SK-N-DZ (cell line): ENCODE measurements at regions not wholly inside any gene's neighbourhood (a gene's known extent, or its start where the extent isn't known, plus 50 kb on each side); places are given as distances from the start of the nearest gene placed in this dataset.
A peak's percentile ranks its signal among the peaks of the same experiment; 100 is the strongest.

Experiments
- DNase-seq: peaks from one replicate; pipeline ENCODE4 v3.0.0-alpha.2; 2015; ENCODE audit warnings: low spot score

DNA sequence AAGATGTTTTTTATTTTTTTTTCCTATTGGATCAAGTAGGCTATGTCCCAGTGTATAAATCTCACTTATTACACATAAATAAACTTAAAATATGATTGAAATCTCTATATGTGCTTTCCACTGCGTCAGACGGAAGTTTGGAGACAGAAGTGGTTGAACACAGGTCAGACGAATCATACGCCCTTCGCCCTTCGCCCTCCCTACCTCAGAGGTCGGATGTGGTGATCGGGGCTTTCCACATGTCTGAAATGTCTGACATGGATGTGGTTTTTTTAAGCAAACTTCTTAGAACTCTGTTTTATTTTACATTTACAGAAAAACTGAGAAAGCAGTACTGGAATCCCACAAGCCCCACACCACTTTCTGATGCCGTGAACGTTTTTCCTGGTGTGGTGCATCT, 344.4 kb downstream of the THBS2 start:
- no peak for DNase-seq

DNA sequence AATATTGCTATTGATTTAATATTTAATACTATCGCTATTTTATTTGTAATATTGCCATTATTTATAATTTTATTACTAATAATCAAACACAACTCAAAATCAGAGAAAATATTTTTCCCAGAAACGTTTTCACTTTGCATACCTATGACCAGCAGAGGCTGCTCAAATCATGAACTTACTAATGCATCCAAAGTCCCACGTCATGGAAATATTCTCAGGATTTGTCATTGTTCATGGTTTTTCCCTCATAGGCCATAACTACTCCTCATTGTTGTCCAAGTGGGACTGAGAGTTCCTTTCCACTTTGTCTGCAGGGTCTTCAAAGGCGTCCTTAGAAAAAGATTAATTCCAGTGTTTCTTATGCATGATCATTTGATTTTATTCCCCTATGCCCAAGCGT, 344.8 kb downstream of the THBS2 start:
- no peak for DNase-seq

DNA sequence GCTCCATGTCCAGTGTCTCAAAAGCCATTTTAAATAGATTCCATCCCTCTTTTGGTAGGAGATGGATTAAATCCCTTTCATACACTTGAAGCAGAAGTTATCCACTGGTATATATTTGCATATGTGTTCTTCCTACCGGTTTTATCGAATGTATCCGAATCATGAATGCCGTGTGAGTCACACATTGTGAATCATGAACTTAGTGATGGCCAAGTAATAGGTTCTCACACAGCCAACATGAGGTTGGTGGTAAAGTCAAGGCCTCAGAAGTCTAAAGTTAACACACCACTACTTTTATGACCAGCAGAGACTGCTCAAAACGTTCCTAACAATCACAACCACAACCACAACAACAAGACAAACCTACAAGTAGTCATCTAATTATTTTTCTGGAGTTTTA, 345.5 kb downstream of the THBS2 start:
- DNase-seq = no peak

DNA sequence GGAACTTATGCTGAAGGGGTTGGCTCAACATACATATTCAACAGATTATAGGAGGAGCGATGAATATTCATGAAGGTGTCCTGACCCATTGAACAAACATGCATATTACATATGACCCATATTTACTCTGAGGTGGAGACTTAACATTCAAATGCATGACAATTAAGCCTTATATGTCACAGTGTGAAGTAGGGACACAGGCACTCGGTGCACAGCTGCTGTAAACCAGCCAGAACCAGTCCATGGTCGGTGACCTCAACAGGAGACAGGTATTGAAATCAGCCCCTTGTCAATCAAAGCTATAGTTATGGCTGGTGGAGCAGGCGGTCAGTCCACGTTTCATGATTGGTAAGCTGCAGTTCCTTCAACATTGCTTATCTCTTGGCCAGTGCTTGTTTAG, 347.3 kb downstream of the THBS2 start:
- no peak for DNase-seq

DNA sequence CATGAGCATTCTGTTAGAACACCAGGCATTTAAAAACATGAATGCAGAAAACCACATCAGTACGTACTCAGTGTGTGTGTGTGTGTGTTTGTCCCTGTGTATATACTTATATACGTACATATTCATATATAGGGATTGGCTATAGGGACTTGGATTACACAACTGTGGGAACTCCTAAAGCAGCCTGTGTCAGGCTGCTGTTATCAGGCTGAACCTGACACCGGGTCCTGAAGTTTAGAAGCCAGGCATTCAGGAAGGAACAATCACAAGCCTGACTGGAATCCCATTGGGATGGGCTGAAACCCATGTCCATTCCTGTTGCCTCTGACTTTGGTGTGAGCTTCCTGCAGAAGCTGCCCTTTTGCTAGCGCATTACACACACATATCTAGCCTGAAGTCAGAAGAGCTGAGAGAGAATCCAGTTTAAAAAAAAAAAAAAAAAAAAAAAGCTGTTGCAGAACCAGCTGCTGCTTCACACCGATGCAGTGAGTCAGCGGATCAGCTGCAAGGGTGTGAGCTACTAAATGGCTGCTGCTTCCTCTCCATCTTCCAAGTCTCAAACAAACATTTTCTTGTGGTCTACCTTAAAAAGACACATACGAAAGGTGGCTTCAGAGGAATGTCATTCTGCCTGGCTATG, 348.1 kb downstream of the THBS2 start:
- no peak for DNase-seq

DNA sequence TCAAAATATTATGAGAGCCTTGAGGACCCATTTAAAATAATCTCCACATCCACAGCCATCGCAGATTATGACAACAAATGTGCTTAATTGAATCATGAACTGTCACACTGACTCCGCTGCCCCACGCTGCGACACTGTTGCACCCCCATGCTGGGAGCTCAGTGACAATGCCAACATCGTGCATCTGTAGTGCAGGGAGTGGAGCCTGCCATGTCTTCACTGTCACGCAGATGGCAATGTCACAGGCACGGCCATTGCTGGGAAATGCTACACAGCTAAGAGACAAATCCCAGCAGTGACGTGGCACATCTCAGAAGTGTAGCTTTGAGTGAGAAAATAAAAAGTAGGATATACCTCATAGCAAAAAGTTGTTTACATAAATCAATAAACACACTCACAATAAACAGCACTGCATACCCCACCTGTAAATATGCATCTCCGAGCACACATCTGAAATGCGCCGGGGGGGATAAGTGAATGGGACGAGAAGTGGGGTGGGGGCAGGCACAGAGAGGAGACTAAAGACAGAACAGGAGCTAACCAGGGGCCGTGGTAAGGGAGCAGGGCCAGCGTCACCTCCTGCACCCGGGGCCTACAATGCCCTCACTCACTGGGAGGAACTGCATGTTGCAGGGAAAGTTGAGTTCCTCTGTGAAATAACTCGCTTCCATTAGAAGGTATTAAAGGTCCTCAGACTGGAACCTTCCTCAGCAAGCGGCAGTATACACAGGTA, 349.9 kb downstream of the THBS2 start:
- no peak for DNase-seq

DNA sequence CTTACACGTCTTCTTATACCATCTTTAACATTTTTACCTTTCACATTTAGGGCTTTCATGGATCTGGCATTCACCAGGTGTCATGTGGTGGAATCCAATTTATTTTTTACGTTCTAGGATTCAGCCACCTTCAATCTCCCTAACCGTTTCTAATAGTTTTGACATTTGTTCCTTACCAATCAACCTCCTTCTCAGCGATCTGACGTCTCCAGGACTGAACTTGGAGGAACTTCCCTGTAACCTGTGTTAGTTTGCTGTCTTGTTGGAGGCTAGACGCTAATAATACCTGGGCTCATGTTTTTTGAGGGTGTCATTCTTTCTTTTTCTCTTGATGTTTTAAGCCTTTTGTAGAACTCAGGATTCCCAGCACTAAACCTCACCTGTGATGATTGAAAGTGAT, 351.6 kb downstream of the THBS2 start:
- DNase-seq = no peak

DNA sequence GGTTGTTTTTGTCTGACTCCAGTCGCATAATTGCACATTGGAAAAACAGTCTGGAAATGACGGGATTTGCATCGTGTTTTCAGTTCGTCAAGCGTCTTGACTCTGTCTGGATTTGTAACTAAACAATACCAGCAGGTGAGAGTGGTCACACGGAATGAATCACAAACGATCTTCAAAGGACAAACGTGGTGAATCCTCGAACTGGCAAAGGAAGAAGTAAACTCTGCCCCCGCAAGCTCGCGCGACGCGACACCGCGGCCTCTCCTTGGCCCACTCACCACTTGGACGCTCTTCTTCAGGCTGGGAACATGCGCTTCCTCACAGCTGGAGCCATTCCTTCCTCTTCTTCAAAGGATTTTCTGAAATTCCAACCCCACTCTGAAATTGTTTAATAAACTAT, 352.6 kb downstream of the THBS2 start:
- DNase-seq = no peak

DNA sequence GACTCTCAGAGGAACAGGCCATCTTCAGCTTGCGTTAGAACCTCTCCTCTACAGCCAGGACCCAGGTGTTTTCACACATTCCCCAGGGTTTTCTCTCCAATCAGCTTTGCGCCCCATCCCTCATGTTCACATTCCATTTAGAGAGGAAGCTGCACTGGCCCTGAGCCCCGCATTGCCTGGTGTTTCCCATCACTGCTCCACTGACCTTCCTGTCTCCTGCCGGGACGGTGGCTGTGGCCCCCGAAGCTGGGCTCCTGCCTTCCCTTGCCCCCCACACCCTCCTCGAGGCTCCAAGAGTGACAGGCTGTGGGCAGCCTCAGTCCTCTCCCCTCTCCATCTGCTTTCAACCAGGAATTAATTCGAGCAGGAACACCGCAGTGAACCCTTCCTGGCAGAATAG, 357.3 kb downstream of the THBS2 start:
- no peak for DNase-seq

DNA sequence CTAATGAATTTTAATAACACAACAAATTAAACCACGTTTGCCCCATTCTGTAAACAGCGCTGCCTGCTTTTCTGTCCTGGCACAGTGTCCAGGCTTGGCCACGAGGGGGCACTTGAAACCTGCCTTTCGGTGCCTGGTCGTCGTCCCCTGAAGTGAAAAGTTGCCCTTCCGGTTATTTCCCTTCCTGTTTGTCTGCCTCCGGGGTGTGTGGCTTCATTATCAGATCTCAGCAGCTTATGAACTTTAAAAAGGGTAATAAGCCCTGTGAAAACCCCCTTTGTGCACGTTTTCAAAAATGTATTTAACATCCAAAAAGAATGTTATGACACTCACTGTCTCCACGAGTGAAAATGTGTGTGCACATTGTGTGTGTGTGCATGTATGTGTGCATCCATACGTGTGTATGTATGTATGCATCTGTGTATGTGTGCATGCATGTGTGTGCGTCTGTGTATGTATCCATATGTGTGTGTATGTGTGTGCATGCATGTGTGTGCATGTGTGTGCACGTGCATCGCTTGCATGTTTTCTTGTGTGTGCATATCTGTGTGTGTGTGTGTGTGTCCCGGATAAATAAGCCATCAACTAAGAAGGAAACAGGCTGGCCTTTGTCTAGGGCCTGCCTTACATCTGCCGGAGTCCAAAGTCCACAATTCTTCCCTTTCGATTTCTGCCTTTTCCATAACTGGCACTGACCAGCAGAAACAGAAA, 358.4 kb downstream of the THBS2 start:
- peak; percentile 48 for DNase-seq

DNA sequence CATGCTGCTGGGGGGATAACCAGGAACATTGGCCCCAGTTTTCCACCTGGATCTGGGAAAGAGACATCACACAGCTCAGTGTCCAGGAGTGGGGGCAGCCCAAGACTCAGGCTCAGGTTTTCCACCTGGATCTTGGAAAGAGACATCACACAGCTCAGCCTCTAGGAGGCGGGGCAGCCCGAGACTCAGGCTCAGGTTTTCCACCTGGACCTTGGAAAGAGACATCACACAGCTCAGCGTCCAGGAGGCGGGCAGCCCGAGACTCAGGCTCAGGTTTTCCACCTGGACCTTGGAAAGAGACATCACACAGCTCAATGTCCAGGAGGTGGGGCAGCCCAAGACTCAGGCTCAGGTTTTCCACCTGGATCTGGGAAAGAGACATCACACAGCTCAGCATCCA, 361.6 kb downstream of the THBS2 start:
- DNase-seq = no peak

DNA sequence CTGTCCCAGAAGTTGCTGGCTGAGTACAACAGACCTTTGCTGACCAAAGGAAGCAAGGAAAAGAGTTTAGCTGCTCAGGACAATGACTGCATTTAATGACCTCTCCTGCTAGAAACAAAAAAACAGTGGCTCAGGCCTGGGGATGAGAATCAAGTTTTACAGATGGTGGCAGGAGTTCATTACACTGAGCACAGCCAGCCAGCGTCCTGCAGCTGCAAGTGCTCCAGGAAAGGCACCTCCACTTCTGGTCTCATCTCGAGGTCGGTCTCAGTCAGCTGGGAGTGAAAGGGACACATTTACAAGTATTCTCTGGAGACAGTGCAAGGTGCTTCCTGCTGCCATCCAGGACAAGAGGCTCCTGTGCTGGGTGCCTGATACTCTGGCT, 362.7 kb downstream of the THBS2 start:
- no peak for DNase-seq

DNA sequence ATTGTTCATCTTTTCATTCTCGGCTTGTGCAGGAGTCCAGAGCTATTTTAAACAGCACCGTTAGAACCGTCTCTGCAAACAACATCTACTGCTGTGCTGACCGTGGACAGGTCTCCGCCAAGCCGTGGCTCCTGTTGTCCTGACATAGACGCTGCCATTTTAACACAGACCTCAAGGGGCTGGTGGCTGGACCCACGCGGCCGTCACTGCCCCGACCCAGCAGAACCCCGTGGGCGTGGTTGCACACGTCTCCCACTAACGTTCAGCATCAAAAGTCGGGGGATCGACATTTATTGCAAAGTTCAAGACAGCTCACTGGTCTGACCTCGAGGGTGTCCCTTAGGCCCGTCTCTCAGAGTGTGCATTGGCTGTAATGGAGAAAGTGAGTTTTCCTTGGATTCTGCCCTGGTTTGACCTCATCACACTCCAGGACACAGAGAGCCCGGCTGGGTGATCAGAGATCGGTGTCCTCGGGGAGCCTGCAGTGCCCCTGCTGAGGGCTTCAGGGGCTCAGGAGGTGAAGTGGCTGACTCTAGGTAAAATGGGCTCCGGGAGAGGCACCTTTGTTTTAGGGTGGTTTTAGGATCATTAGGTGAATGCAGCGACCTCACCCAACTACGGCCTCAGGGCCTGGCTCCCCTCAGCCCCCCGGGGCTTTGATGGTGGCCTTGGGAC, 363.2 kb downstream of the THBS2 start:
- DNase-seq = no peak

DNA sequence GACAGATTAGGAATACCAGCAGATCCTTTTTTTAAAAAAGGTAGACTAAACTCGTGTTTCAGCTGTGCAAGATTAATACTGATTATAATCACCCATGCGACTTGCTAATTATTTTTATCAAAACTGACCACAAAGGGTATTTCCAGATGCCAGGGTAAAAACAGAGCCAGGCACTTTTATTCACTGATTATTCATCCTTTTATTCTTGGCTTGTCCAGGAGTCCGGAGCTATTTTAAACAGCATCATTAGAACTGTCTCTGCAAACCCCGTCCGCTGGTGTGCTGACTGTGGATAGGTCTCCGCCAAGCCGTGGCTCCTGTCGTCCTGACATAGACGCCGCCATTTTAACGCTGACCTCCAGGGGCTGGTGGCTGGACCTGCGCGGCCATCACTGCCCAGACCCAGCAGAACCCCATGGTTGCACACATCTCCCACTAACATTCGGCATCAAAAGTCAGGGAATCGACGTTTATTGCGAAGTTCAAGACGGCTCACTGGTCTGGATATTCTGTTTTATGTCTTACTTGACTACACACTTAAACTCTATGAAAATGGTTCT, 364.8 kb downstream of the THBS2 start:
- DNase-seq = no peak

DNA sequence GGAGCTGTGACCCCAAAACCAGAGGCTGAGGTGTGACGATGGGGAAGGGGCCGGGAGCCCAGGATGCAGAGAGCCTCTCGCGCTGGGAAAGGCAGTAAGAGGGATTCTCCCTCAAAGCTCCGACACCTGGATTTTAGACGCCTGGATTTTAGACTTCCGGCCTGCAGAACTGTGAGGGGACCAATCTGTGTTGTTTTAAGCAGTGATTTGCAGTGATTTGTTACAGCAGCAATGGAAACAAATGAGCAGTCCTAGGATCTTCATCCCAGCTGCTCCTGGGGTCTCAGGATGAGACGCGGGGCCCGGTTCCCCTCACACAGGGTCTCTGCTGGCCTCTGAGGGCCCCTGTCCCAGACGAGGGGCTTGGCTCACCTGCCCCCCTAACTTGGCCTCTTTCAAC, 365.5 kb downstream of the THBS2 start:
- DNase-seq = no peak

DNA sequence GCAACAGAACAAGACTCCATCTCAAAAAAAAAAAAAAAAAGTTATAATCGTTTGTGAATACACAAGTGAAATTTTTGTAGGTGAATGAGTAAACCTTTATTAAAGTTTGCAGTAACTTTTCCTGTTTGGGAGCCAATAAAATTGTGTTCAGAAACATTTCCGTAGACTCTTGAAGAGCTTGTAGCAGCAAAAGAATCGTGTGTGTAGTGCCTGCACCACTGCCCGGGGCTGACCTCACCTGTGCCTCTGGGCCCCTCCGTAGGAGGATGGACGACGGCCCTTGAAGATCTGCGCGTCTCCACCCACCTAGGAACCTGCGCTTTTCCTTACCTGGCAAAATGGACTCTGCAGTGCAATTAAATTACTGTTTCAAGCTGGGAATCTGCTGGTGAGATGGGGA, 366.0 kb downstream of the THBS2 start:
- no peak for DNase-seq

DNA sequence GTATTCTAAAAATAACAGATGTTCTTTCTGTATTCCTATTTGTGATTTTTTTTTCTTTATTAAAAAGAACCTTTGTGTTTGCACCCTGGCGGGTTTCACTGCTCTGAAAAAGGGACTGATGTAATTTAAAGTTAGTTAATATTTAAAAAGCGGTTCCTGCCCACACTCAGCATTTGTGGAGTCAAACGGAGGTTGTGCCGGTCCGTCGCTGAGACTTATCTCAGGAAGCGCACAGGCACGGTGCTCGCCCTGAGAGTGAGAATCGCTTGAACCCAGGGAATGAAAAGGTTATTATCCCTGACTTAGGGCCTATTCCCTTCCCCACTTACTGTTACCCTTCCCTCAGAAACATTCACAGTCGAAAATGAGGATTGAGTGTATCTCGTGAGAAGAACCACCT, 366.7 kb downstream of the THBS2 start:
- DNase-seq = no peak

DNA sequence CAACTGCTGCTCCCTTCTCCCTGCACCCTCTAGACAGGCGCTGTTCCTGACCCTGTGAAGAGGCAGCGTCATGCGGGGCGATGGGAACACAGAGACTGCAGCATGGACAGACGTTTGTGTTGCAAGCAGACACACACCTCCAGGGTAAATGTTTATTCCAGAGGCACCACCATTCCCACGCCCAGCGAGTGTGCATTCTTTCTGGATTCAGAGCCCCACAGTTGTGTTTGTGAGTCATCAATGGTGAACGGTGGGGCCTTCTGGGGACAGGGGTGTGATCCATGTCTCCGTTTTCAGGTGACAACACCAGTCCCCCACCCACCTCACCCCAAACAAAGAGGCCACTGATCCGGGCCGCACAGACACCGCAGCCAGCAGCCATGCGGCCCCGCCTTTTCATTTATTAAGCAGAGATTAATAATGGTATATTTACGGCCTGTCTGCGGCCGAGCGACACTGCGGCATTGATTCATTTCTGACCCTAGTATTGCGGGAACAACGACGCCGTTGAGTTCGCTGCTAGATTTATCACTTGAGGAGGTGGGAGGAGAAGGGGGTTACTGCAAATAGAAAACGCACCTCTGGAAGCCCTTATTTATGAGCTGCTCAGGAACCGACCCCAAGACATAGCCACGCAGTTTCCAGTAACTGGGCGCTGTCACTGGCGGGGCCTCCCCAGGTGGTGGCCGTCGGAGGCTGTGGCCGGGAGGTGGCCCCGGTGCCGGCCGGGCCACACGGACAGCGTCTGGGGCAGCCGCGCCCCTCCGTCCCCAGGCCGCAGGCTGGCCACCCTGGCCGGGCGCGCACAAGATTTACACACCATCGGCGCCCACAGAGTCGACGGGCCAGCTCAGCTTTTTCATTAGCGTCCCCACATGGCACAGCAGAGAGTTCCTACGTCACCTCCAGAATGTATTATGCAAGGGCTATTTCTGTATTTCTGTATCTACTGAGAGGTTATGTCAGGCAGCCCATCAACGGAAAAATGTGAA, 367.6 kb downstream of the THBS2 start:
- DNase-seq = no peak

DNA sequence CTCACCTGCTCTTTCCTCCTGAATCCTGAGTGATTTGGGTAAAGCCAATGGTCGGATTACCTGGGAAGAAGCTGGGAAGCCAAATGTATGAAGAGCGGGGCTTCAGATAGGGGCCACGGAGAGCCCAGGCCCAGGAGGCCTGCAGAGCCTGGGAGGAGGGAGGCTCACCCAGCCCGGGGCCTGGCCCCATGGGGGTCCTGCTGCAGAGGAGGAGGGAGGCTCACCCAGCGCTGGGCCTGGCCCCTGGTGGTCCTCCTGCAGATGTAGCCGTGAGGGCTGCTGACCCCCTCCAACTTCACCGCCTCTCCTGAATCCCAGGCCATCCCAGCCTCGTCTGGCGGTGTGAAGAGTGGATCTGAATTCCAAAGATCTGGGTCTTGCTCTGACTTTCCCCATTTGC, 368.4 kb downstream of the THBS2 start:
- DNase-seq = no peak

DNA sequence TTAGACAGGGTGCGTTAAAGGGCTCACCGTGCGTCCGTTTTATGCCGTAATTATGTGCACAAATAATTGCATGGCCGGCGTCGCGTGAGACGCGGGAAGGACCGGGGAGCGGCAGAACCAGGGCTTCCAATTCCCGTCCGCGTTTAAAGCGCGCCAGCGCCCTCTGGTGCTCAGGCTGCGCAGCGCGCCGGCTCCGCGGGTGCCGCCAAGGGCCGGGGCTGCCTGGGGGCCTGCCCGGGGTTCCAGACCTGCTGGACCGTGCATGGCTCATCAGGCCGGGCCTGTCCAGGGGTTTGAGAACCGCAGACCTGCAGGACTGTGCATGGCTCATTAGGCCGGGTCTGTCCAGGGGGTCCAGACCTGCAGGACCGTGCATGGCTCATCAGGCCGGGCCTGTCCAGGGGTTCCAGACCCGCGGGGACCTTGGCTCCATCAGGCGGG, 369.0 kb downstream of the THBS2 start:
- DNase-seq = peak; percentile 37
